HG03060 (cell line): ENCODE measurements at regions not wholly inside any gene's neighbourhood (a gene's known extent, or its start where the extent isn't known, plus 50 kb on each side); places are given as distances from the start of the nearest gene placed in this dataset.

Source experiments
- ATAC-seq: cut with Tn5 transposase; IDR thresholded peaks from one replicate; pipeline ENCODE4 v1.9.1; 2021; ENCODE audit warnings: low read depth, moderate number of reproducible peaks; ENCODE audit not compliant: unreplicated experiment

GRCh38 chr9:81224166-81225081 lies 464.9 kb downstream of the TLE1 start:
- no peak for ATAC-seq

- ATAC-seq: no peak
Measured at GRCh38 chr9:81214975-81215374, 474.4 kb downstream of the TLE1 start.

GRCh38 chr9:81213456-81213855 lies 475.9 kb downstream of the TLE1 start:
- ATAC-seq: no peak

GRCh38 chr9:81211741-81212140 lies 477.6 kb downstream of the TLE1 start:
- no peak for ATAC-seq

GRCh38 chr9:81207651-81208050 lies 481.7 kb downstream of the TLE1 start:
- ATAC-seq: no peak

GRCh38 chr9:81202292-81202691 lies 487.1 kb downstream of the TLE1 start:
- no peak for ATAC-seq

GRCh38 chr9:81195206-81195605 lies 494.1 kb downstream of the TLE1 start:
- ATAC-seq: no peak

- ATAC-seq: no peak
Measured at GRCh38 chr9:81193362-81194339, 495.7 kb downstream of the TLE1 start.

GRCh38 chr9:81191222-81191621 lies 498.1 kb downstream of the TLE1 start:
- no peak for ATAC-seq

- ATAC-seq: no peak
Measured at GRCh38 chr9:81190659-81191058, 498.7 kb downstream of the TLE1 start.

GRCh38 chr9:81183761-81184160 lies 505.6 kb downstream of the TLE1 start:
- ATAC-seq: no peak

GRCh38 chr9:81182431-81182830 lies 506.9 kb downstream of the TLE1 start:
- ATAC-seq: peak; percentile 77

GRCh38 chr9:81174023-81174422 lies 515.3 kb downstream of the TLE1 start:
- no peak for ATAC-seq

GRCh38 chr9:81171689-81172088 lies 517.7 kb downstream of the TLE1 start:
- ATAC-seq: no peak

- no peak for ATAC-seq
Measured at GRCh38 chr9:81162361-81162760, 527.0 kb downstream of the TLE1 start.

GRCh38 chr9:81156381-81156780 lies 533.0 kb downstream of the TLE1 start:
- ATAC-seq: no peak

- no peak for ATAC-seq
Measured at GRCh38 chr9:81150016-81150625, 539.2 kb downstream of the TLE1 start.

- no peak for ATAC-seq
Measured at GRCh38 chr9:81146684-81147337, 542.5 kb downstream of the TLE1 start.

- ATAC-seq: no peak
Measured at GRCh38 chr9:81146241-81146640, 543.1 kb downstream of the TLE1 start.

- ATAC-seq: no peak
Measured at GRCh38 chr9:81145331-81145963, 543.9 kb downstream of the TLE1 start.
